ENCODE measurements at regions not wholly inside any gene's neighbourhood (a gene's known extent, or its start where the extent isn't known, plus 50 kb on each side); places are given as distances from the start of the nearest gene placed in this dataset.

- TF ChIP-seq ZNF318 (IDR thresholded peaks at IDR 0.05; ENCODE audit: borderline replicate concordance in 1 of 2, low read depth in 1 of 2): no peak
- TF ChIP-seq PURB (CRISPR knock-in tag; IDR thresholded peaks at IDR 0.05; ENCODE audit: low read depth): no peak
- no peak for TF ChIP-seq CBX2 (IDR thresholded peaks at IDR 0.05; ENCODE audit: insufficient read depth, low read length, poor library complexity, severe bottlenecking)
- TF ChIP-seq NFE2 (IDR thresholded peaks at IDR 0.05; ENCODE audit: low read depth): peak; percentile 62
- no peak for TF ChIP-seq HNRNPLL (IDR thresholded peaks at IDR 0.05; ENCODE audit: low read depth, low read length, poor library complexity, severe bottlenecking)
- TF ChIP-seq CUX1 (CRISPR knock-in tag; IDR thresholded peaks at IDR 0.05): no peak
- TF ChIP-seq TEAD4 (IDR thresholded peaks at IDR 0.05; ENCODE audit: low read length): peak; percentile 69
- TF ChIP-seq TEAD4 (CRISPR knock-in tag; IDR thresholded peaks at IDR 0.05; ENCODE audit: borderline replicate concordance): no peak
- peak; percentile 50 for TF ChIP-seq CBFA2T2 (conservative IDR thresholded peaks at IDR 0.05)
- TF ChIP-seq MYNN (IDR thresholded peaks at IDR 0.05): no peak
- TF ChIP-seq MYNN (CRISPR knock-in tag; IDR thresholded peaks at IDR 0.05): no peak
- no peak for TF ChIP-seq ZNF184 (CRISPR knock-in tag; IDR thresholded peaks at IDR 0.05)
- TF ChIP-seq POLR2B (IDR thresholded peaks at IDR 0.05; ENCODE audit: low read depth, partially characterized antibody): no peak
- TF ChIP-seq SIX5 (IDR thresholded peaks at IDR 0.05; ENCODE audit: borderline replicate concordance in 1 of 2, insufficient read depth in 1 of 2, low read depth in 1 of 2, low read length in 2 of 2): no peak
- TF ChIP-seq HNRNPUL1 (IDR thresholded peaks at IDR 0.05; ENCODE audit: low read length): no peak
Observed at GRCh38 chr6:137978252-137978896, 111.3 kb downstream of the TNFAIP3 start (continued).

Data from K562 (cell line).